SW480 (cell line): ENCODE measurements at regions not wholly inside any gene's neighbourhood (a gene's known extent, or its start where the extent isn't known, plus 50 kb on each side); places are given as distances from the start of the nearest gene placed in this dataset.

Source experiments
- DNase-seq: peaks from one replicate; pipeline ENCODE4 v3.0.0-alpha.2; 2016; ENCODE audit warnings: low spot score

DNA sequence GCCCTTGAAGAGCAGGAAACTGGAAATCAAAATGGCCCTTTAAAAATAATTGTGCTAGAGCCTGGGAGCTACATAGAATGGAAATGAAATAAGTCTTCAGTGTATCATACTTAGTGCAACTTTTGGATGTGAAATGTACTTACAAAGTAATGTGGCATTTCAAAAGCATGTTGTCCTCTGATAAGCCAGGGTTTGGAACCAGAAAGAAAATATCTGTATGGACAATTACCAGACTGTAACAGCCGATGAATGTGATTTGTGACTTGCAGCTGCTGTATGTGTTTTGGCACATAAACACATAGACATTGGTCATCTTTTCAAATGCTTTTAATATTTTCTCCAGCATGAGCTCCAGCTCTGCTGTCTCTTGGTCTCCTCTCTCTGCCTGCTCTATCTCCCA is 546.4 kb downstream of the OMA1 start:
- no peak for DNase-seq

DNA sequence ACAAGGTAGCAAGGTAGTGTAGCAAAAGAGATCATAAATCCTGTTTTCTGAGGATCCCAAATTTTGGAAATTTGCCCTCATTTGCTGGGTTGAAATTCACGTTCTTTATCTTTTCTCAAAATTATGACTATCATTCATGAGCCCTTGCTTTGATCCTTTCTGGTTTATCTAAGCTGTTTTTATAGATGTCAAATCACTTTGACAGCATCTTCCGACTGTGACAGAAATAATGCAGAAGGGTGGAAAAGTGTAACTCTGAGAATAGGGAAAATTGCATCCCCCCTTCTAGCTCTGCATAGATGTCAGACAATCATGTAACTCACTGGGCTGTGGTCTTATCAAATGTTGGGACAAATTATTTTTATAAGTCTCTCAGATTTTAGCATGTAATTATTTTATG is 550.1 kb downstream of the OMA1 start:
- no peak for DNase-seq

DNA sequence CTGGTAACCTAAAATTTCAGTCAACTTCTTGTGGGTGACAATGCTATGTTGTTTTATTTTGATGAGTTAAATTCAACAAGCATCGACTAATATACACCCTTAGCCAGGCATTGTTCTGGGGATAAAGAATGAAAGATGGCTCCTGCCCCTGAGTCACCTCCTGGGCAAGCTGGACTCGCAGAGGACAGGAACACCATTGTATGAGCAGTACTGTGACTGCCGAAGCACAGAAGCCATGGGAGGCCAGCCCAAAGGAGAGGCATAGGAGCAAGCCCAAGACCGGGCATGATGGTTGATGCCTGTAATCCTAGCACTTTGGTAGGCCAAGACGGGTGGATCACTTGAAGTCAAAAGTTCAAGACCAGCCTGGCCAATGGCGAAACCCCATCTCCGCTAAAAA is 555.2 kb downstream of the OMA1 start:
- no peak for DNase-seq

DNA sequence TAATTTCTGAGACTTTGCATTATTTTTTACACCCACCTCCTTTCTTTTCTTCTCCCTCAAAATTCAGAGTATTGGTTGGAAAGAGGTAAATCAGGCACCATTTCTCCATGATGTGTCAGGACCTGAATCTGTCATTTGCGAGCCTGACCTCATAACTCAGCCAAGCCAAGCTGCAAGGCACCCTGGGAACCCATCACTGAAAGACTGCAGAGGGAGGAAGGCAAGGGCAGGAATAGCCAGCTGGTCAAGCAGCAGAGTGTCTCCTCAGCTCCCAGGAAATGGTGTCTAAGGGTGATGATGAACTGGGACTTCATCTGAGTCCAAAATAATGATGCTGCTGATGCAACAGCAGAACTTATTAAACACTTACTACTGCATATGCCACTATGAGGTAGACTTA is 556.6 kb downstream of the OMA1 start:
- DNase-seq, result no peak

DNA sequence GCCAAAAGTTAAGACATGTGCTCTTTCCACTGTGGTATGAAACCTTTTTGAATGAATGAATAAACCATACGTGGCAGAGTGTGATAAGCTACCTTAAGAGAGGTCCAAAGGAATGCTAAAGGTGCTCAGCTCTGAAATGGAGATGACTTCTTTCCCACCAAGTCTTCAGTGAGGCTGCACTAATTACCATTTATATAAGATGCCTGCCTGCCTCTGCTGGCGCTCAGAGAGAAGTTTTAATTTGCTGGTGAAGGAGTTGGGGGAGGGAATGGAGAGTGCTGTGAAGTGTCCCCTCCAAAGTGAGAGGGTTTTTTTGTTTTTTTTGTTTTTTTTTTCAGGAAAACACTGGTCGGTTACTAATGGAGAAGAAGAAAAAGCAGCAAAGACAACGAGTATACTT is 559.0 kb downstream of the OMA1 start:
- no peak for DNase-seq

DNA sequence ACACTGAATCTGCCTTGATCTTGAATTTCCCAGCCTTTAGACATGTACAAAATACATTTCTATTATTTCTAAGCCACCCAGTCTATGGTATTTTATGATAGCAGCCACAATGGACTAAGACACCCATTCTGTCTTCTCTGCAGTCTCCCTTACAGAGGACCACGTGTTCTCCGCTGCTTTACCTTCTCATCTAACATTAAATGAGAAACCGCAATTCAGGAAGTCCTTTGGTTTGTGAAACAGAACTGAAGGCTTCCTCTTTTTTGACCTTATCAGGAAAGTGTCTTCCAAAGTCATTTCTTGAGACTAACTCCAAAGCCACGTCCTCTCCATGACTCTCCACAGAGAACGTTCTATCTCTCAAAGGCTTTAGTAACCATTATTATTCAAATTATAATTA is 560.1 kb downstream of the OMA1 start:
- no peak for DNase-seq

DNA sequence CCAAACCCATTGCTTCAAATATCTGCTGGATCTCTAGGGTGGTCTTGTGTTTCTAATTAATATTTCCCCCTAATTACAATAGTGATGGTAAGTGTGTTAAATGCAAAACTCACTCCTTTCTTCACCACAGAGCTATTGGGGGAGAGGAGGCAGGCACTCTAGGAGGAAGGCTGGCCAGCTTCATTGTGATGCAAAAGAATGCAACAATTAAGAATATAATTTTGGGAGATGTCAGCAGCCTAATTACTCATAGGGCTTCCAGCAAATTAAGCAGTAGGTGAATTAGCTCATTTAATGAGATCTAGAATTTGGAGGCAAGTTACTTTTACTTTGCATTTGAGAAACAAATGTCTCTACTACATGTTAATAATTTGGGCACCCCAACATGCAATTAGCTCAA is 560.4 kb upstream of the DAB1 start:
- DNase-seq, result no peak

DNA sequence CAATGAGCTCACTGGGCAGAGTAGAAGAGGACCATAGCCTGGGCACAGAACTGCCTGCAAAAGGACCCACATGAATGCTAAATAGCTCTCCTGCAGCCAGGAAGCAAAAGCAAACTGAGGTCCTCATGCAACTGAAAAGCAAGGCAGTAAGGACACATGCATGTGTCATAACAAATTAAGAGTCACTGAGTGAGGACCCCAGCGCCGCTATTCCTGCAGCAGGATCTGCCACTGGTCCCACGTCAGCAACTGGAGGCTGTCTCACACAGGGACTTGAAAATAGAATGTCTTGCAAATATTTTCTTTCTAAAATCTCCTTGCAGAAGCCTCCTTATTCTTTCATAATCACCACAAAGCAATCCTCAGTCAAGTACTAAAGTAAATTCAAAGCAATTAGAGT is 559.6 kb upstream of the DAB1 start:
- no peak for DNase-seq

DNA sequence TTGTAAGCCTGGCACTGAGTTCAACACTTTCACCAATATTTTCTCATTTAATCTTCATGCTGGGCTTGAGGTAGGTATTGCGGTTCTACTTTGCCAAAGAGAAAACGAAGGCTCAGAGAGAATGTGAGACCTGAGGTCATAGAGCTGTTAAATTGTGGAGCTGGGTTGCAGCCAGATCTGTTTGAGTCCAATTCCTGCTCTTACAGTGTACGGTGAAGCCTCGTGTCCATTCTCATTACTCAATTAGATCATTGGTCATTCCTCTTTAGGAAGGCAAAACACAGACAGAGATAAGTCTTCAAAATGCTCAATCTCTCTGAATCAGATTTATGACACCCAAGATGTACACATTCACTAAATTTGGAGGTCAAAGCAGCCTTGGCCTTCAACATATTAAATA is 559.0 kb upstream of the DAB1 start:
- no peak for DNase-seq

DNA sequence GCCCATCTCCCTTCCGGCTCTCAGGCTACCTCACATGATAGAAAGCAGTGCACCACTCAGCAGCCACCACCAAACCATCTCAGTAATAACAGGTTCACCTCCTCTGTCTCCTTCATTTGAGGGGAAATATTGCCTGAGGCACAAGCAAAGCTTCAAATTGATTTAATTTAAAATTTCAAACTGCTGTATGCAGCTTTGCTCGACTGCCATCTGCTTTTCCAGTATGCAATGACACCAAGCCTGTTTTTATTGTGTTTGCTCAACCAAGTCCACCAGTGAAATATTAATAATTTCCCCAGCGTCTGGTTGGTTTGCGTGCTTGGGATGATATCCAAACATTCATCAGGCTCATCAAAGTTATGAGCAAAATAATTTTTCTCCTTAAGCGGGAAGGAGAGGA is 552.4 kb upstream of the DAB1 start:
- no peak for DNase-seq

DNA sequence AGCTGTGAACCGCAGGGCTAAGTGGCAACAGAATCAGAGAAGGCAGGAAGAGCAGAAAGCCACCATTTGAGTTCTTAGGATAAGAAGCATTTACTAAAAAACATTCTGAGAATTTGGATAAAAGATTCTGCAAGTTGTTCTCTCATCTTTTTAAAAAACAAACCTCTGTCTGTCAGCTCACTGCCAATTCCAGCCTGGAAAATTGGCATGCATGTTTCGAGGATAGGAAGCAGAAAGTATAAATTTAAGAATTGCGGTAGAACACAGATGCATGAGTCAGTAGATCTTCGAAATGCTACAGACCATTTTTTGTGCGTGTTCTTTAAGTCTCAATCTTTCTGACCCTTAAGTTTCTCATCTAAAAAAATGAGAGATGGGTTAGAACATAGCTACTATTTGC is 544.5 kb upstream of the DAB1 start:
- no peak for DNase-seq

DNA sequence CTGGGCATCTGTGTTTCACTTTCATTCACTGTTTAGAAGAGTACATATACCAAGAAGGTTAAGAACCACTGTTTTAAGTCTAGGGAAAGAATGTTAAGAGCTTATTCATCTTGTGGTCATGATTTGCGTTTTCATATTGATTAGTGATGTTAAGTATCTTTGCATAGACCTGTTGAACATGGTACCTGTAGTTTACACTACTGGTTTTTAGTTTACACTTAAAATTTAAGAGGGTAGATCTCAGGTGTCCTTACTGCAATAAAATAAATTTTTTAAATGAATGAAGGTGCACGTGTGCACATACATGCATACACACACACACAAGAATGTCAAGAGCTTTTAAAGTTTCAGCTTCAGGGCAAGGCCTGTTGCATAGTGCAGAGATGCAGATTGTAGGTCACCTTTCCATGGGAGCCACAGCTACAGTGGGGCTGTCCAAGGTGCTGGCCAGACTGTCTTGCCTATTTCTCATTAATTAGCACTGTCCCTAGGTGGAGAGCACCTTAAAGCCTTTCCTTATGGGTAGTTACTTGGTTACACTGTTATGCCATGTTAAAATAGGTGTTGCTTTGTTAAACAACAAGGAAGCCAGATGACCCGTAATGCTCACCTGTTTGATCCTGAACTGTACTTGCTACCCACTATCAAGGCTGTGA is 543.0 kb upstream of the DAB1 start:
- peak; percentile 18 for DNase-seq

DNA sequence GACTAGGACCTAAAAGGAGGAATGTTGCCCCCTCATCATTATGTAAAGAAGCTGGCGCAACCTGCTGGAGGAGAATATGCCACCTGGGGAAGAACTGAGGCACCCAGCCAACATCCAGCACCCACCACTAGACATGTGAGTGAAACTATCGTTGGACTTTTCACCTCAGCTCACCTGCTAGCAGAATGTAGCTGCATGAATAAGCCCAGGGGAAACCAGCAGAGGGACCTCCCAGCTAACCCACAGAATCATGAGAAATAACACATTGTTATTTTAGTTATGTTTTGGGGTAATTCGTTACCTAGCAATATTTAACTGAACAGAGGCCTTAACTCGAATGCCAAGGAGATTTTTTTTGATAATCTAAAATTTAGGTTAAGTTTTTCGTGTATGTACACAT is 542.5 kb upstream of the DAB1 start:
- DNase-seq, result no peak

DNA sequence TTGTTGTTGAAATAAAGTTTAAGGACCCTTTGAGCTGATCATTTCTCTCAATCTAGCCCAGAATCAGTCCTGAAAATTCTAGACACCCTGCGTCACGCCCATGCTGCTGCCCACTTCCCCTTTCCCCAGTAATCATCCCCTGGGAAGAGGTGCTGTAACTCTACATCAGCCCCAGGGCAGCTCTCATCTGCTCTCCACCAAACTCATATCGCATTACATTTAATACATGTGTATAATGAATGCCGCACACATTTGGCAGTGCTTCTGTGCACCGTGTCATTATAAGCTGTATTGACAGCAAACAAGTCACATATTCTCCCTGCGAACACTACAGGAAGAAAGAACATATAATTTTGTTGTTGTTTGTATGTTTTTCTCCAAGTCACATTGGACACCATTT is 539.7 kb upstream of the DAB1 start:
- no peak for DNase-seq

DNA sequence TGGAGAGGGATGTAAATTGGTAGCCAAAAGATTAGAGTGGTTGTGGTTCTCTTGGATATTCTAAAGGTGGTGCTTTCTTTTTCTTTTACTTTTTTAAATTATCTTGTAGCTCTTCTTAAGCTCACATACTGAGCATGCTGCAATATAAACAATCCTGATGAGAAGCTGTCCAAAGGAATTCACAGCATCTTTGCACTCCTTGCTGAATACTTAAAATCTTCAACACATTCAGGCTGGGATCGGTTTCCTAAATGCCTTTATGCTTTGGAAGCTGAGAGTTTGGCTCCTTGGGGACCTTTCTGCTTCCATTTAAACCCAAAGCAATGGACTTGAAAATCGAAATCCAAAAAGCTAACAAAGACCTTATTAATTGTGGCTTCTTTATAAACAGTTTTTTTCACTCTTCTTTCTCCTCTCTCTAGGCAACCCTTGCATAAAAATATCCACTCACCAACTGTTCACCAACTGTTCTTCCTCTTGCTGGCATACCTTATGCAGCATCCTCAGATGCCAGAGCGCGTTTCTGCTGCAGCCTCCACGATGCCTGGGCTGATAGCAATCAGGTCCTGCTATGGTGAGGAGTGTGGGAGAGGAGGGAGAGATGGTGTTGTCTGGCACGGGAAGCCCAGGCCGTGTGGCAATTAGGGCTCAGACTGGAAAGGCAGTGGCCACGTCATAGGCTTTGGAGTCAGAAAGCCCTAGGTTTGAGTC is 535.8 kb upstream of the DAB1 start:
- no peak for DNase-seq

DNA sequence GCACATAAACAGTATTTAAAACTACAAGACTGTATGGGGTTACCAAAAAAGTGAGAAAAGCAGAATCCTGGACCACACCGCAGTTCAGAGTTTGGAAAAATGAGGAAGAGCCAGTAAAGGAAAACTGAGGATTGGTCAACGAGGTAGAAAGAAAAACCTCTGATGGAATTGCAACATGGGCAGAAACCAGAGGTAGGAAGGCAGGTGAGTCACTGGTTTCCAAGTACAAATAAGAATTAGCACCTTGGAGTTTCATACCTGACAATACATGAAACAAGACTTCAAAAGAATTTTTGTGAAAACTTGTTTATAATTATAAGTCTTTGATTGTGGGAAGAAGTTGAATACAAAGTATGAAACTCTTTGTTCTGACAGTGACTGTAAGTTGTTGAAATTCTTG is 533.7 kb upstream of the DAB1 start:
- peak; percentile 25 for DNase-seq

DNA sequence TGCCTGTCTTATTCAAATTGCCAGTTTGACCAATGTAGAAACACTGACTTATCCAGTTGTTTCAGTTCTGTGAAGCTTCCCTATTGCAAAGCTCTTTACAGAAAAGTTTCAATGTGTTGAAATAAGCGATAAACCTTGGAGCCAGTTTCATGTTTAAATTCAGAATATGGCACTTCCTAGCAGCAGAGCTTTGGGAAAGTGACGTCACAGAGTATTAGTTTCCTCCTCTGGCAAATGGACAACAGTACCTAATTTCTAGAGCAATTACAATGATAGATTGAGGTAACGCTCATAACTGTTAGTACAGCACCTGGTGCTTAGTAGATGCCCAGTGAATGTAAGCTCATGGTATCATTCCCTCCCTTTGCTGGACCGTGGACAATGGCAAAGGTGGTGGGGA is 527.5 kb upstream of the DAB1 start:
- no peak for DNase-seq

DNA sequence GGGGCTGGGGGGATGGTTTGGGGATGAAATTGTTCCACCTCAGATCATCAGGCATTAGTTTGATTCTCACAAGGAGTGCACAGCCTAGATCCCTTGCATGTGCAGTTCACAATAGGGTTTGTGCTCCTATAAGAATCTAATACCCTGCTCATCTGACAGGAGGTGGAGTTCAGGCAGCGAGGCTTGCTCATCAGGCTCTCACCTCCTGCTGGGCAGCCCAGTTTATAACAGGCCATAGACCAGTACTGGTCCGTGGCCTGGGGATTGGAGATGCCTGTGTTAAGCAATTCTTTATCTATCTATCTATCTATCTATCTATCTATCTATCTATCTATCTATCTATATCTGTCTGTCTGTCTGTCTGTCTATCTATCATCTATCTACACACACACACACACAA is 525.3 kb upstream of the DAB1 start:
- no peak for DNase-seq

DNA sequence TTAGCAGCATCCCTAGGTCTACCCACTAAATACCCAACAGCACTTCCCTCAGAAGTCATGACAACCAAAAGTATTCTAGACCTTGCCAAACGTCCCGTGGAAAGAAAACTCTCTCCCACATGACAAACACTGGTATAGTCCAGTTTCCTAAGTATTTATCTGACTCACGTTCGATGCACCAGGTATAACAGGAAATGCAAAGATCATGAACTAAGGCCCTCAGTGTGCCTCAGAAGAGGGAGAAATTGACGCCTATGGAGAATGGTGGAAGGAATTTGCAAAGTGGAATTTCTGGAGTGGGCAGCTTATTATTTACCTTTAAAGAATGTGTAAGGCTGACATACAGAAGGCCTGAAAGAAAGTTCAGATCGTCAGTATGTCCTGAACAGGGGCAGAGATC is 523.6 kb upstream of the DAB1 start:
- DNase-seq, result no peak

DNA sequence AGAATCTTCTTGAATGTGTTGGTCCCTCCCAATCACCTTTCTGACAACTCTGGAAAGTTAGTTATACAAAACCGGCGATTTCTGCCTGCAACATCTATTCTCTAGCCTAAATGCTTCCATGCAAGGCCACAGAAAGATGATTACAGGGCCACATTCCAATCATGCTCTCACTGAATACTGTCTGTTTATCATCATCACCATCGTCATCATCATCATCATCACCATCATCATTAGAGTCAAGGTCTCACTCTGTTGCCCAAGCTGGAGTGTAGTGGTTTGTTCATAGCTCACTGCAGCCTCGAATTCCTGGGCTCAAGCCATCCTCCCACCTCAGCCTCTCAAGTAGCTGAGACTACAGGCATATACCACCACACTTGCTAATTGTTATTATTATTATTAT is 521.2 kb upstream of the DAB1 start:
- DNase-seq, result no peak

DNA sequence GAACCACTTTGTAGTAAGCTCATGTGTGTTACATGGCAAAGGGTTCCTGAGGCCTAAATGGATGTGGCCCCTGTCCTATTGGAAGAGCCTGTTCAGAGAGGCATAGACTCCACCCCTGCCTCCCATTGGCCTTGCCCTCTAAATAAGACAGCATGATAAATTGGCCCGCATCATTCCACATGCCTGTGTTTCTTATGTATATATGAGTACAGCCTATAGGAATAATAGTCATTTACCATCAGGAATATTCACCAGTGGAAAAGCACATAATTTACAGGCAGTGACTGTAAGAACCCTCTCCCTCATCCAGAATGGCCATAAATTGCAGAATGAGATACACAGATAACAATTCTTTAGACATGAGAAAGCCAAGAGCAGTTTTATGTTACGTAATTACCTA is 519.5 kb upstream of the DAB1 start:
- no peak for DNase-seq

DNA sequence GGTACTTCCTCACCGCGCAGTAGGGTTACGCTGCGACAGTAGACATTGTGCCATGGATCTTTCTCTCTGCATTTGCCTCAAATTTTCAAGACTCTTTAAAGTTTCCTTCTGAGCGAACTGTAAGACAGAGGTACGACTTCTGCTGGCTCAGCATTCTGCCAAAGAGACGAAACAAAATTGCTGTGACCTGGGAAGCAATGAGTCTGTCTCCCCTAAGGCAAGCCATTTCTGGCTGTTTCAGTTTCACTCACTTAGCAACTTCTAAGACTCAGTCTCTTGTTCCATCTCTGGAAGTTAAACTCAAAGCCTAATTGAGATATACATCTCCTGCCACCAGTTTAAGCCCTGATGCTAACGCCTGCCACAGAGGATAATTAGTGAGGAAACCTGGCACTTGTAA is 510.9 kb upstream of the DAB1 start:
- DNase-seq, result no peak

DNA sequence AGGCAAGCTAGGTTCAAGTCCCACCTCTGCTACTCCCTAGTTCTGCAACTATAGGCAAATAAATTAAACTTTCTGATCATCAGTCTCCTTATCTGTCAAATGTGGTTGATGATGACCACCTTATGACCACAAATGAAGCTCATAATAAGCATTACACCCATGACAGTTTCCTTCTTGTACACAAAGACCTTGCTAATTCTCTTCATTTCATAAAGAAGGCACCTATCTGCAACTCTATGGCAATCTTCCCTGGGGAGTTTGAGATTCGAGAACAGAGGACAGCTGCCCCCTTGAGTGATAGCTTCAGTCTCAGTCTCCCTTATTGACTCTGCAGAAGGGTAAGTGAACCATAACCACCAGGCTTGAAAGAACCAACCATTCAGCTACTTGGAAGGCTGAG is 503.1 kb upstream of the DAB1 start:
- no peak for DNase-seq

DNA sequence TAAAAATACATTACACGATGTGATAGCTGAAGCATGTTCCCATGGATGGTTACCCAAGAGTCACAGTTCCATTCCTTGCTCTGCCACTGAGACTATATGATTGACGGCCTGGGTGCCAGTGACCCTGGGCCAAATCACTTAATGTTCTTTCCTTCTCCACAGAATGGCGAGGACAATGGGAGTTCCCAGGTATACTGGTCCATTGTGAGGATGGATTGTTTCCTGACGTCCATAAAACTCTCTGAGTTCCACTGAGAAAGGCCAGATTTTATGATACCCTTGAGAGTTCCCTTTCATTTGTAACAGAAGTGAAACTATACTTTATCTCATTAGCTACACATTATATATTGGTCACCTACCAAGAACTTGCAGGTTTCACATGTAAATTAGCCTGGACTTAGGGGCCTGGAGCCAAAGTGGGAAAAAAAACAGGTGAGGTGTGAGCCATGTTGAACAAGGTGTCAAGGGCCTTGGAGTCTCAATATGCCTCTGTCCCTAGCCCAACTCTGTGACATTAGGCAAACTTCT is 502.2 kb upstream of the DAB1 start:
- DNase-seq, result no peak
